OCI-LY1 (cell line): ENCODE measurements at regions not wholly inside any gene's neighbourhood (a gene's known extent, or its start where the extent isn't known, plus 50 kb on each side); places are given as distances from the start of the nearest gene placed in this dataset.
"Not testable (repeated sequence)": the region's sequence is repeated elsewhere in the genome, so short reads cannot be mapped to it uniquely, and the experiment has no call there.

Experiments
- H2AFZ ChIP-seq: fragments of 200-600 bp; sonication (generic), shearing (Covaris generic); 2 replicates; pipeline ENCODE4 v1.6.0; 2014; ENCODE audit warnings: antibody characterized with exemption, mild to moderate bottlenecking, low read length
- H3F3A ChIP-seq: fragments of 200-600 bp; sonication (generic), shearing (Covaris generic); 2 replicates; pipeline ENCODE4 v1.6.0; 2014; ENCODE audit warnings: mild to moderate bottlenecking, antibody characterized with exemption, low read length, moderate library complexity; ENCODE audit not compliant: insufficient read depth
- H3K27ac ChIP-seq: fragments of 200-600 bp; sonication (generic); 2 replicates; pipeline ENCODE4 v1.5.1; 2014; ENCODE audit warnings: low read length, mixed run types, mild to moderate bottlenecking, low read depth; ENCODE audit not compliant: poor library complexity, severe bottlenecking
- H3K27me3 ChIP-seq: fragments of 200-600 bp; sonication (generic); 2 replicates; pipeline ENCODE4 v1.6.0; 2014; ENCODE audit warnings: antibody characterized with exemption, mild to moderate bottlenecking, low read length, moderate library complexity; ENCODE audit not compliant: insufficient read depth
- H3K36me3 ChIP-seq: fragments of 200-600 bp; sonication (generic); 2 replicates; pipeline ENCODE4 v1.6.1; 2014; ENCODE audit warnings: mild to moderate bottlenecking, antibody characterized with exemption, low read length, moderate library complexity, mixed read lengths; ENCODE audit not compliant: insufficient read depth
- H3K4me1 ChIP-seq: fragments of 200-600 bp; sonication (generic); 2 replicates; pipeline ENCODE4 v1.5.1; 2014; ENCODE audit warnings: mild to moderate bottlenecking, low read length, moderate library complexity; ENCODE audit not compliant: insufficient read depth, severe bottlenecking
- H3K4me2 ChIP-seq: fragments of 200-600 bp; sonication (generic), shearing (Covaris generic); 2 replicates; pipeline ENCODE4 v1.6.1; 2014; ENCODE audit warnings: low read length
- H3K4me3 ChIP-seq: fragments of 200-600 bp; sonication (generic); 2 replicates; pipeline ENCODE4 v1.5.1; 2014; ENCODE audit warnings: low read length, low read depth, mild to moderate bottlenecking, mixed read lengths; ENCODE audit not compliant: poor library complexity, severe bottlenecking
- H3K79me2 ChIP-seq: fragments of 200-600 bp; shearing (Covaris generic); 2 replicates; pipeline ENCODE4 v1.6.1; 2016; ENCODE audit warnings: mixed run types, low read length, mixed read lengths; ENCODE audit not compliant: insufficient read depth
- H3K9ac ChIP-seq: fragments of 200-600 bp; sonication (generic), shearing (Covaris generic); 2 replicates; pipeline ENCODE4 v1.6.1; 2014; ENCODE audit warnings: mild to moderate bottlenecking, low read length, mixed read lengths
- H3K9me2 ChIP-seq: fragments of 200-600 bp; sonication (generic), shearing (Covaris generic); 2 replicates; pipeline ENCODE4 v1.6.1; 2014; ENCODE audit warnings: low read depth, mild to moderate bottlenecking, low read length, mixed read lengths
- H3K9me3 ChIP-seq: fragments of 200-600 bp; shearing (Covaris generic); 2 replicates; pipeline ENCODE4 v1.6.1; 2014; ENCODE audit warnings: low read length, mixed read lengths
- H4K20me1 ChIP-seq: fragments of 200-600 bp; sonication (generic), shearing (Covaris generic); 2 replicates; pipeline ENCODE4 v1.6.0; 2016; ENCODE audit warnings: mild to moderate bottlenecking, low read length; ENCODE audit not compliant: insufficient read depth
- CTCF ChIP-seq: fragments of 200-600 bp; sonication (generic), shearing (Covaris generic); IDR thresholded peaks from 2 replicates; pipeline ENCODE4 v1.5.1; 2017; ENCODE audit warnings: mild to moderate bottlenecking, antibody characterized with exemption, low read length, moderate library complexity, mixed read lengths
- EZH2 ChIP-seq: fragments of 200-600 bp; sonication (generic), shearing (Covaris generic); IDR thresholded peaks from 2 replicates; pipeline ENCODE4 v1.8.0; 2017; ENCODE audit warnings: borderline replicate concordance, mixed run types, mild to moderate bottlenecking, antibody characterized with exemption, low read length, moderate library complexity, mixed read lengths

- no peaks in the 10 kb centered on the region for H3F3A ChIP-seq
- H3K4me3 ChIP-seq: no peak overlapping the region
- no peaks in the 10 kb centered on the region for H3K9me3 ChIP-seq
- no peaks in the 10 kb centered on the region for H3K9me2 ChIP-seq
- H4K20me1 ChIP-seq: no peaks in the 10 kb centered on the region
- H3K27me3 ChIP-seq: no peaks in the 10 kb centered on the region
- H3K36me3 ChIP-seq: no peaks in the 10 kb centered on the region
- peaks cover 5% of the 10 kb centered on the region for H3K4me1 ChIP-seq
- no peak overlapping the region for H3K9ac ChIP-seq
- H2AFZ ChIP-seq: no peak overlapping the region
- H3K79me2 ChIP-seq: no peaks in the 10 kb centered on the region
- no peak overlapping the region for H3K4me2 ChIP-seq
- TF ChIP-seq CTCF: no peak
- TF ChIP-seq EZH2: no peak
- no peak overlapping the region for H3K27ac ChIP-seq
Measured at GRCh38 chr2:16760426-16760825, 94.8 kb upstream of the CYRIA start.

GRCh38 chr2:16756831-16757644, 91.4 kb upstream of the CYRIA start:
- H3F3A ChIP-seq: no peaks in the 10 kb centered on the region
- no peaks in the 10 kb centered on the region for H3K79me2 ChIP-seq
- no peak overlapping the region for H3K27ac ChIP-seq
- no peaks in the 10 kb centered on the region for H4K20me1 ChIP-seq
- no peak overlapping the region for H3K4me2 ChIP-seq
- H3K4me1 ChIP-seq: peaks cover 5% of the 10 kb centered on the region
- no peaks in the 10 kb centered on the region for H3K9me2 ChIP-seq
- no peaks in the 10 kb centered on the region for H3K9me3 ChIP-seq
- H3K9ac ChIP-seq: no peak overlapping the region
- no peaks in the 10 kb centered on the region for H3K27me3 ChIP-seq
- H3K4me3 ChIP-seq: no peak overlapping the region
- H2AFZ ChIP-seq: no peak overlapping the region
- TF ChIP-seq EZH2: no peak
- TF ChIP-seq CTCF: peak; percentile 94
- no peaks in the 10 kb centered on the region for H3K36me3 ChIP-seq

GRCh38 chr2:16755442-16755841, 89.8 kb upstream of the CYRIA start:
- Histone ChIP-seq H3K27me3 (no peaks in the 10 kb centered on the region), H3K4me2 (no peak overlapping the region), H3K27ac (no peak overlapping the region), H2AFZ (no peak overlapping the region), H3K9me3 (no peaks in the 10 kb centered on the region), H3K4me3 (no peak overlapping the region), H4K20me1 (no peaks in the 10 kb centered on the region), H3K79me2 (no peaks in the 10 kb centered on the region), H3F3A (no peaks in the 10 kb centered on the region), H3K9ac (no peak overlapping the region), H3K36me3 (no peaks in the 10 kb centered on the region), H3K9me2 (no peaks in the 10 kb centered on the region), H3K4me1 (peaks cover 5% of the 10 kb centered on the region)
- TF ChIP-seq CTCF (no peak), EZH2 (no peak)

- H3K79me2 ChIP-seq, H3K27ac ChIP-seq, H4K20me1 ChIP-seq, H3K4me2 ChIP-seq, H3K9me2 ChIP-seq, H3K4me3 ChIP-seq, H3K27me3 ChIP-seq, H2AFZ ChIP-seq, H3K4me1 ChIP-seq, H3K36me3 ChIP-seq, H3K9ac ChIP-seq, H3K9me3 ChIP-seq, H3F3A ChIP-seq: not testable (repeated sequence)
Measured at GRCh38 chr2:16753025-16753424, 87.4 kb upstream of the CYRIA start.

- H3F3A ChIP-seq, H3K27me3 ChIP-seq, H3K79me2 ChIP-seq, H3K4me3 ChIP-seq, H3K4me2 ChIP-seq, H3K4me1 ChIP-seq, H3K9ac ChIP-seq, H3K27ac ChIP-seq, H4K20me1 ChIP-seq, H3K9me2 ChIP-seq, H3K9me3 ChIP-seq, H3K36me3 ChIP-seq, H2AFZ ChIP-seq: not testable (repeated sequence)
Measured at GRCh38 chr2:16750925-16751214, 85.2 kb upstream of the CYRIA start.
